ENCODE measurements at regions not wholly inside any gene's neighbourhood (a gene's known extent, or its start where the extent isn't known, plus 50 kb on each side); places are given as distances from the start of the nearest gene placed in this dataset.

GRCh38 chr1:55289042-55289441 is 73.9 kb upstream of the USP24 start:
- H3K23ac ChIP-seq (ENCODE audit: insufficient read length, low read depth, low read length), result no peak overlapping the region
- H3K56ac ChIP-seq (ENCODE audit: insufficient read length, low read depth, low read length), result no peak overlapping the region
- H3K4me1 ChIP-seq (ENCODE audit: insufficient read depth, low read length), result no peaks in the 10 kb centered on the region
- H3T11ph ChIP-seq (ENCODE audit: low read length), result no peak overlapping the region
- H4K20me1 ChIP-seq (ENCODE audit: control insufficient read depth, insufficient read depth, insufficient read length), result no peaks in the 10 kb centered on the region
- no peaks in the 10 kb centered on the region for H3K79me2 ChIP-seq (ENCODE audit: insufficient read depth, low read length)
- no peaks in the 10 kb centered on the region for H3K36me3 Mint-ChIP-seq (ENCODE audit: insufficient read depth in 1 of 3, low read depth in 3 of 3)
- no peak overlapping the region for H3K27ac Mint-ChIP-seq
- H2BK12ac ChIP-seq (ENCODE audit: insufficient read length, low read depth, low read length), result no peak overlapping the region
- H4K5ac ChIP-seq (ENCODE audit: insufficient read length, low read depth, low read length), result no peak overlapping the region
- peaks cover 13 to 15% of the 10 kb centered on the region in 2 experiments; a peak in 3 of 4 replicates for H3K4me1 Mint-ChIP-seq
- H3K27me3 Mint-ChIP-seq (ENCODE audit: low read depth), result peaks cover 3% of the 10 kb centered on the region
- H2BK15ac ChIP-seq (ENCODE audit: low read depth, low read length), result no peak overlapping the region
- H3K79me1 ChIP-seq (ENCODE audit: insufficient read depth, low read depth, low read length, poor library complexity, severe bottlenecking), result no peaks in the 10 kb centered on the region
- H3K9me3 Mint-ChIP-seq, result no peaks in the 10 kb centered on the region
- no peak overlapping the region for H3K4ac ChIP-seq (ENCODE audit: low read depth, low read length)
- no peaks in the 10 kb centered on the region for H3K9me3 ChIP-seq (ENCODE audit: control insufficient read depth, low read depth, low read length)
- H4K91ac ChIP-seq (ENCODE audit: insufficient read length, low read depth, low read length), result no peak overlapping the region
- no peaks in the 10 kb centered on the region for H3K23me2 ChIP-seq (ENCODE audit: insufficient read length, low read depth, low read length, poor library complexity, severe bottlenecking)
- no peak overlapping the region for H3K14ac ChIP-seq (ENCODE audit: insufficient read depth, low read length)
- no peak overlapping the region for H2AFZ ChIP-seq (ENCODE audit: low read length)
- H3K27me3 ChIP-seq (ENCODE audit: insufficient read depth, low read length), result no peaks in the 10 kb centered on the region
- H3K4me2 ChIP-seq (ENCODE audit: insufficient read depth, insufficient read length, low read length), result no peak overlapping the region
- H3K9ac ChIP-seq (ENCODE audit: extremely low read depth, insufficient read length, low read length), result no peak overlapping the region
- no peak overlapping the region for H2AK5ac ChIP-seq (ENCODE audit: insufficient read length, low read length)
- TF ChIP-seq CTCF (conservative IDR thresholded peaks at IDR 0.05), result no peak
- H2BK120ac ChIP-seq (ENCODE audit: low read depth, low read length, poor library complexity, severe bottlenecking), result no peak overlapping the region
- WGBS (ENCODE audit: extremely low coverage, insufficient read length, low lambda C conversion rate), result no CpG with 5 or more reads among the region's 7 CpGs
- no peak overlapping the region for H2BK5ac ChIP-seq (ENCODE audit: insufficient read length, low read length)
- H3K27ac ChIP-seq (ENCODE audit: insufficient read length, low read depth, low read length), result no peak overlapping the region
- no peak for DNase-seq
- no peak overlapping the region for H4K8ac ChIP-seq (replicated peaks; ENCODE audit: insufficient read length, low read depth, low read length)
- no peak overlapping the region for H3K4me3 Mint-ChIP-seq
- no peak overlapping the region for H2BK20ac ChIP-seq (ENCODE audit: low read depth, low read length, poor library complexity, severe bottlenecking)
- H3K18ac ChIP-seq (ENCODE audit: insufficient read length, low read depth, low read length), result no peak overlapping the region

Measured in H9 (cell line).